ENCODE measurements at regions not wholly inside any gene's neighbourhood (a gene's known extent, or its start where the extent isn't known, plus 50 kb on each side); places are given as distances from the start of the nearest gene placed in this dataset.
"Not testable (repeated sequence)": the region's sequence is repeated elsewhere in the genome, so short reads cannot be mapped to it uniquely, and the experiment has no call there.

DNA sequence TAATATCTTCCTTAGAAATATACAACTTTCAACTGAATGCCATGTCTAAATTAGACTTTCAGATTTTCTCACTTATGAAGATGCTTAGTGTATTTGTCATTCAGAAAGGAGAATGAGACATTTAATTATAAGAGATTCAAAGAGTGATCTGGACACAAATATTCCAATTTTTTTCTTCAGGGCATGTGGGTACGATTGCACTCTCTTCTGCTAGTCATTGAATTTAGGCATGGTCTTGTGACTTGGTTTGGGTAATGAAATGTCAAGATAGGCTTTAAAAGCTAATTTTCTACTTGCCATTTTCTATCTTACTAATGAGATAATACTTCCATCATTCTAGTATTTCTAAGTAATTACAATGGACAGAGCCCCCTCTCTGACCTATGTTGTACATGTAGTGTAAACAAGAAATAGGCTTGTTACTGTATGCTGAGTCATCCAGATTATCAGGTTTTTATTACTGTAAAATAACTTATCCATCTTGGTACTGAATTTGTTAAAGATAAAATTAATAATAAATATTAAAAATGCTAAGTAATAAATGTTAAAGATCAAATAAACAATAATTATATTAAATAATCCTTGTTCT, 770.8 kb upstream of the BCHE start:
- intact Hi-C loops (cut with DNase I), result no loop called here
- no peak for DNase-seq

DNA sequence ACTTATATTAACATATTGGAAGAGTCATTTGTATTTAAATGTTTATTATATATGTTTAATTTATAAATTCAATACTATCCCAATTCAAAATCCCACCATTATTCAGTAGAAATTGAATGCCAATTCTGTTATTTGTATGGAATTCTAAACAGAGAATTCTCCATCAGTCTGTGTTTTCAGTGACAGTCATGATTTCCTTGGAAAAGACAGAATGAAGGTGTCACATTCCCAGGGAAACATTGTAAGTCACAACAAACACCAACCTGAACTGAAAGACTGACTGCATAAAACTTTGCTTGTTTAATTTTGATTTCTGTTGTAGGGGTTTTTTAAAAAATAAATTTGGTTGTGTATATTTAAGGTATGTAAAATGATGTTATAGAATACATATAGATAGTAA, 769.8 kb upstream of the BCHE start:
- no peak for DNase-seq
- intact Hi-C loops (cut with DNase I), result no loop called here

DNA sequence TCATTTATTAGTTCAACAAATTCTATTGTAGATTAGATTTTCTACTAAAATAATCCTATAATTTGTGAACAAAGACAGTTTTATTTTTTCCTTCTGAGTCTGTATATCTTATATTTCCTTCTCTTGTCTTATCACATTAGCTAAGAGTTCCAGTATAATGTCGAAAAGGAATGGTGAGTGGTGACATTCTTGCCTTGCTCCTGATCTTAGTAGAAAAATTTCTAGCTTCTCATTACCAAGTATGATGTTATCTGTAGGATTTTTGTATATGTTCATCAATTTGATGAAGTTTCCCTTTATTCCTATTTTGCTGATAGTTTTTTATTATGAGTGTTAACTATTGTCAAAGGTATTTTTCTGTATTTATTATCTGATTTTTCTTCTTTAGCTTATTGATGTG, 756.6 kb upstream of the BCHE start:
- intact Hi-C loops (cut with DNase I), result no loop called here

DNA sequence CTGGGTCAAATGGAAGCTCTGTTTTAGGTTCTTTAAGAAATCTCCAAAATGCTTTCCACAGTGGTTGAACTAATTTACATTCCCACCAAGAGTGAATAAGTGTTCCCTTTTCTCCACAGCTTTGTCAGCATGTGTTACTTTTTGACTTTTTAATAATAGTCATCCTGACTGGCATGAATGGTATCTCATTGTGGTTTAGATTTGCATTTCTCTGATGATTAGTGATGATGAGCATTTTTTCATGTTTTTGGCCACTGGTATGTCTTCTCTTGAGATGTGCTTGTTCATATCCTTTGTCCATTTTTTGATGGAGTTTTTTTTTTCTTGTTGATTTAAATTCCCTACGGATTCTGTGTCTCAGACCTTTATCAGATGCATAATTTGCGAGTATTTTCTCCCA, 745.0 kb upstream of the BCHE start:
- no peak for DNase-seq
- intact Hi-C loops (cut with DNase I), result no loop called here

More for the DNA sequence above, 756.6 kb upstream of the BCHE start:
- DNase-seq, result no peak

DNA sequence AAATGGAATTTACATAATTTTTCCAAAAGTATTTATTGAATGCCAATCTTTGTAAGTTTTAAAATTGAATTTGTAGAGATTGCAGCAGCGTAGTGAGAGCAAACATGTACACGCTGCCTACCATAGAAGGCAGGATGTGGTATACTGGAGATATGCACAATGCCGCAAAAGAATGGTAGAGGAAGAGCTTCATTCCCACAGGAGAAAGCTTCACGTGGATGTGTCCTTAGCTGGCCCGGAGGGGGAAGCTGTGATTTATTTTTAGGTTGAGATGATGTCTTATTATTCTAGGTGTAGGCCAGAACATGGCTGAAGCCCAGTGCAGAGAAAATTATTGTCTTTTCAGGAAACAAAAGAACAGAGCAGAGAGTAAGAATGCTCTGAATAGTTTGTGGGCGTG, 743.3 kb upstream of the BCHE start:
- intact Hi-C loops (cut with DNase I), result no loop called here
- DNase-seq, result no peak

DNA sequence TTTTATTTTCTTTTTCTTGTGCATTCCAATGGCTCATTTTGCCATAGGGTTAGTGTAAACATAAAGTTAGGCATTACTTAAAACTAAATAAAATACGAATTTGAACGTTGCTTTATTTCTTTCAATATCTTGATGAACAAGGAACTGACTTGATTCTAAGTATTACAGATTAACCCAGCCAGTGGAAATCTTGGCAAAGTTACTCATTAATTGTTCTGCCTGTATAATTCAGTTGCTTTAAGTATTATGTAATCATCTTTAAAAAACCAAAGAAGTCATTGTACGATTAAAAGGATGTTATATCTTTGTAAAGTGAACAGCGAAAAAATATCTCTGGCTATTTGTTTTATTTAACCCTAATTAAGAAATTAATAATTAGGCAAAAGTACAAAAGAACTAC, 737.9 kb upstream of the BCHE start:
- intact Hi-C loops (cut with DNase I), result no loop called here
- no peak for DNase-seq

DNA sequence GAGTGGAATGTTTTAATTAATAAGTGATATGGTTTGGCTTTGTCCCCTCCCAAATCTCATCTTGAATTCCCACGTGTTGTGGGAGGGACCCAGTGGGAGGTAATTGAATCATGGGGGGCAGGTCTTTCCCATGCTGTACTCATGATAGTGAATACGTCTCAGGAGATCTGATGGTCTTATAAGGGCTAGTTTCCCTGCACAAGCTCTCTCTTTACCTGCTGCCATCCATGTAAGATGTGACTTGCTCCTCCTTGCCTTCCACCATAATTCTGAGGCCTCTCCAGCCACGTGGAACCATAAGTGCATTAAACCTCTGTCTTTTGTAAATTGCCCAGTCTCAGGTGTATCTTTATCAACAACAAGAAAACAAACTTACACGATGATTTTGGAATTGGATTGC, 734.5 kb upstream of the BCHE start:
- intact Hi-C loops (cut with DNase I), result not testable (repeated sequence)

DNA sequence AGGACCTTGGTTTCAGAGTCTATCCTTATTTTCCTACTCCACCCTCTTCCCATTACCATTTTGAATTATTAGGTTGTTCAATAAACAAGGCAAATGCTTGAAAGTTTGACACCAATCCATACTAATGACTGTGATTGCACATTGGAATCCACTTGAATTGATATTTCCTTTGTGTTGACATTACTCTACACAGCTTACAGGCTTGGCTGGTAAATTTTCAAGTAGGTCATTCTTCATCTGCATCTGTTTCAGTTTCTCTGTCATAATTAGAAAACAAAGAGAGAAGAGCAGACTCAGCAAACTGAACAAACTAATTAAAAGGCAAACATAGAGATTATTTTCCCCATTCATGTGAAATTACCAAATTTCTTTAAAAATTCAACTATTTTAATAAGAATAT, 732.9 kb upstream of the BCHE start:
- DNase-seq, result no peak
- intact Hi-C loops (cut with DNase I), result no loop called here

More for the DNA sequence above, 734.5 kb upstream of the BCHE start:
- DNase-seq, result not testable (repeated sequence)

DNA sequence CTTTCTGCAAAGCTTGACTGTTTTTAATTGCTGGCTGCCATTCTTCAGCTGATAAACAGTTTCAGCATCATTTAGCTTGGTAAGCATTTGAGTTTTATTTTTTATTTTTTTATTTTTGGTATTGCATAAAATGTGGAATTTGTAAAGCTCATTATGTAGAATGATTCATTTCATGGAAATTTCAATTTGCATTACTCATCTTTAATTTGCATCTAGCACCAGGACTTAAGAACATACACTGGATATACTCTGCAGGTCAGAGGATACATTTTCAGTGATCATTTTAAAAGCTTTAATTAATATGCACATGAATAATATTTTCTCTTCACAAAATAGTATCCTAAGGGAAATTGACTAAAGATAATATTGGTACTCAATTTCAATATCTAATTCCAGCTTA, 732.4 kb upstream of the BCHE start:
- DNase-seq, result no peak
- intact Hi-C loops (cut with DNase I), result no loop called here

DNA sequence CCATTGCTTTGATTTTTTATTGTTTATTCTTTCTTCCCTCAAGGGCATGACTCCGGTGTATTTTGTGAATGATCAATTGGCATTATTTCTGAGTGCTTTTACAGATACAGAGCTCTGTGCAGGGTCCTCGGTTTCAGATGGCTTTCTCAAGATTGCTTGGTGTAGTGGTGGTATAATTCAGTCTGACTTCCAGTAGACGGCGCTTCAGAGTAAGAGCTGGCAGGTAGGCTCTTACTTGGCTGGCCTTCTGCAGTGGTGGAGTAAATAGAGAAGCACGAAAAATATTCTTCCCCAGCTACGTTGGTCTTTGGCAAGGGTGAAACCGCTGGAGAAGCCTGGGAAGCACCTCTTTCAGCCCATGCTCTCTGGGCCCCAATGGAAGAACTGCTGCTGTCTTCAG, 723.0 kb upstream of the BCHE start:
- intact Hi-C loops (cut with DNase I), result no loop called here
- DNase-seq, result no peak

DNA sequence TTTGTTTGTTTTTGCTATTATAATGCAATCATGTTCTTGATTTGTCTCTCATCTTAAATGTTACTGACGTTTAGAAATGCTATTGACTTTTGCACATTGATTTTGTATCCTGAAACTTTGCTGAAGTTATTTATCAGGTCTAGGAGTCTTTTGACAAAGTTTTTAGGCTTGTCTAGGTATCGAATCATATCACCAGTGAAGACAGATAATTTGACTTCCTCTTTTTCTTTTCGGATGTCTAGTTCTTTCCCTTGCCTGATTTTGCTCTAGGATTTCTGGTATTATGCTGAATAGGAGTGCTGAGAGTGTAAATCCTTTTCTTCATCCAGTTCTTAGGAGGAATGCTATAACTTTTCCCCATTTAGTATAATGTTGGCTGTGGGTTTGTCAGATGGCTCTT, 719.7 kb upstream of the BCHE start:
- intact Hi-C loops (cut with DNase I), result no loop called here
- DNase-seq, result no peak

DNA sequence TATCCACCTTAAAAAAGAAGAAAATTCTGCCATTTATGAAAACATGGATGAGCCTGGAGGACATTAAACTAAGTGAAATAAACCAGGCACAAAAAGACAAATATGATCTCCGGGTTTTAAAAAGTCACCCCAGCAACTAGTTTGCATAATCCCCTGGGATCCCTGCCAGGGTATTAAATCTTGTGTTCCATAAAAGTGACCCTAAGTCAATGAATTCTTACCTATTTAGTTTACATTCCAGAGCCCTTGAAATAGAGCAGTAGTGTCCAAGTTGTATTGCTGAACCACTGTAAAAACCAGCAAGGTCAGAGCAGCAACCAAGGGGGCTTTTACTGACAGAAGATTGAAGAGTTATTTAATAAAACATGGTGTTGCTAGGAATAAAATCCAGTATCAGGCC, 716.8 kb upstream of the BCHE start:
- intact Hi-C loops (cut with DNase I), result no loop called here
- DNase-seq, result no peak

DNA sequence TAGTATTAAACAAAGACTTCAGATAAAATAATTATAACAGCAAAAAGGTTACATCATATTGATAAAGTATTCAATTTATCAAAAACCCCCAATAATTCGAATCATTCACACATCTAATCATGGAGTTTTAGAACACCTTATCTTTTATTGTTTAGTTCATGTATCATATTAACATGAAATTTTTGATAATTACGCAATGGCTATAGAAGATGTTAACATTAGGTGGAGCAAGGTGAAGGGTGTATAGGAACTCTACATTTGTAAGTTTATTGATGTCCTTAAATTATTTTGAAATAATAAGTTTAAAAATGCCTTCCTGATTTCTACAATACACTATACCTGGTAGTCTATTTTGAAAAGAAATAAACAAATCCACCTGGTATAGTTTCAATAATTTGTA, 696.5 kb upstream of the BCHE start:
- intact Hi-C loops (cut with DNase I), result no loop called here
- DNase-seq, result no peak

DNA sequence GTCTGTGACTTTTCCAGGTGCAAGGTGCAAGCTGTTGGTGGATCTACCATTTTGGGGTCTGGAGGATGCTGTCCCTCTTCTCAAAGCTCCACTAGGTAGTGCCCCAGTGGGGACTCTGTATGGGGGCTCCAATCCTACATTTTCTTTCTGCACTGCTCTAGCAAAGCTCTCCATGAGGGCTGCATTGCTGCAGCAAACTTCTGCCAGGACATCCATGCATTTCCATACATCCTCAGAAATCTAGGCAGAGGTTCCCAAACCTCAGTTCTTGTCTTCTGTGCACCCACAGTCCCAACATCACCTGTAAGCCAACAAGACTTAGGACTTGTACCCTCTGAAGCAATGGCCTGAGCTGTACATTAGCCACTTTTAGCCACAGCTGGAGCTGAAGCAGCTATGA, 694.5 kb upstream of the BCHE start:
- intact Hi-C loops (cut with DNase I), result no loop called here
- DNase-seq, result no peak

DNA sequence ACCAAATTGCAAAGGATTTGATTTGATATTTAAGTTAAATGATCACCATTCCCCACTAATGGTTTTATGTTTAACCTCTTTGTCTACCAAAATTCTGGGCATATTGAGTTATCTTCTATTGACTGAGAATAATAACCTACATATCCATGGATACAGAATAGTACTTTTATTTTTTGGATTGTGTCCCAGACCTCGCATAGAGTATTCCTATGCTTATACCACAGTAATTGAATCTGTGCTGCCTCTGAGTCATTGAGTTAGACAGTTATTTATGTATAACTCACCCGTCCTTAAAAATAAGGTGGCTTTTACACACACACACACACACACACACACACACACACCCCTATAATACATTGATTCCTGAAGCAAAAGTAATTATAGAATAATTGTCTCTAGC, 690.1 kb upstream of the BCHE start:
- intact Hi-C loops (cut with DNase I), result no loop called here
- DNase-seq, result no peak

DNA sequence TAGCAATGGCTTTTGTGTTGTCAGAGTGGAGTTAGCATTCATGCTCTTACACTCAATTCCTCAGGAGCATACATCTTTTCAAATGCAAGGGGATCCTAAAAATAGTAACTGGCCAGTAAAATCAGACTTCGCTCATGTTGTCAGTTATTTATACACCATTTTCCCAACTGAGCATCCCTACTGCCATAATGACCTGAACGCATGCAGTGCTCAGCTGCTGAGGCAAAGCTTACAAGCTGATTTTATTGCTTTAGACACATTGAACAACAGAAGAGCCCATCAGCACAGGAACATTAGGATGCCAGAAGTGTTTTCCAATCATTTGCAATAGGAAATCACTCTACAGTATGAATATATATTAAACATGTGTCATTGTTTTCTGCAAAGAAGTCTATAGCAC, 689.7 kb upstream of the BCHE start:
- no peak for DNase-seq
- intact Hi-C loops (cut with DNase I), result no loop called here

DNA sequence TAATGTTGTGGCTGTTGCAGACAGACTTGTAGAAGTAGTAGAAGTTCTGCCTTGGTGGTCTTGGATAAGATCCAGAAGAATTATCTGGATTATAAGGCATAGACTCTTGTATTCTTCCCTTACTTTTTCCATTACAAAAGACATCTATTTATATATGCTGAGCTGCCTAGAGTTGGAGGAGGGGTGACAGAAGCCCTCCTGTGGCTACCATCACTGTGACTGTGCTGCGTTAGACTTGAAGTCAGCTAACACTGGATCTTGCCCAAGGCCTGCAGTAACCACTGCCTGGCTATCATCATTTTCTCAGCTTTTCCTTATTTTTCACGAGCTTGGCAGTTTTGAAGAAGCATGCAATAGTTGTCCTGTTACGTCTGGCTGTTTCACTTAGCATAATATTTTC, 684.8 kb upstream of the BCHE start:
- intact Hi-C loops (cut with DNase I), result no loop called here
- DNase-seq, result no peak

DNA sequence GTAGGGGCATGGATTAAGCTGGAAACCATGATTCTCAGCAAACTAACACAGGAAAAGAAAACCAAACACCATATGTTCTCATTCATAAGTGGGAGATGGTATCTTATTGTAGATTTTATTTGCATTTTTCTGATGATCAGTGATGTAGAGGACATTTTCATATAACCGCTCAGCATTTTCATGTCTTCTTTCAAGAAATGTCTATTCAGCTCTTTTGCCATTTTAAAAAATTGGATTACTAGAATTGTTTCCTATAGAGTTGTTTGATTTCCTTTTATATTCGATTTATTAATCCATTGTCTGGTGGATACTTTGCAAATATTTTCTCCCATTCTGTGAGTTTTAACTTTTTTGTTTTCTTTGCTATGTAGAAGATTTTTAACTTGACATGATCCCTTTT, 682.2 kb upstream of the BCHE start:
- intact Hi-C loops (cut with DNase I), result no loop called here
- no peak for DNase-seq

DNA sequence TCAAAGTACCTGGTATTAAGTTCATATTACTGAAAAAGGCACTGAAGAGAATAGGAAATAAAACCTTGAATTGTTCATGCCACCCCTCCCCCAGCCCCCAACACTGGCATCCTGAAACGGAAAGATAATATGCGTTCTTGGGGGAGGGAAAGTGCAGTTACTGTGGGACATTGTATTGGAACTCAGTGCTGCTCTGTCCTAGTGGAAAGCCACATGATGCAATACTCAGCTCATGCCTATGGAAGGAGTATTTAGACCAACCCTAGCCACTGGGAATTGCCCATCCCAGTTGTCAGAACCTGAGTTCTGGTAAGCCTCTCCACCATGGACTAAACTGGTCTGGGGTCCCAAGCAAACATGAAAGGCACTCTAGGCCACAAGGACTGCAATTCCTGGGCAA, 680.8 kb upstream of the BCHE start:
- intact Hi-C loops (cut with DNase I), result no loop called here
- no peak for DNase-seq

DNA sequence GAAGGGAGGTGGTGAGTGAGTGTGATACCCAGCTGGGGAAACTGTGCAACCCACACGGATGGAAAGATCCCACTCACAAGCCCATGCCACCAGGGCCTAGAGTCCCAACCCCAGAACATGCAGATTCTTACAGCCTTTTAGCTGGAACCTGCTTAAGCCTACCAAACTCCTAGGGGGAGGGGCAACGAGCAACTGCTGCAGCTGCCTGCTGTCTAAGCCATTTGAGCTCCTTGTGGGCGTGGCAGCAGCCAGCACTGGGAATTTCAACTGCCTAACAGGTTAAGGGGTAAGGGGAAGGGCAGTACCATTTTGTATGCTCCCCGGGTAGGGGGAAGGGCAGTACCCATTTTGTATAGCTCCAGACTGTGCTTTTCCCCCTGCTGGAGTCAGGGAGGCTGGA, 673.2 kb upstream of the BCHE start:
- intact Hi-C loops (cut with DNase I), result no loop called here
- DNase-seq, result no peak

DNA sequence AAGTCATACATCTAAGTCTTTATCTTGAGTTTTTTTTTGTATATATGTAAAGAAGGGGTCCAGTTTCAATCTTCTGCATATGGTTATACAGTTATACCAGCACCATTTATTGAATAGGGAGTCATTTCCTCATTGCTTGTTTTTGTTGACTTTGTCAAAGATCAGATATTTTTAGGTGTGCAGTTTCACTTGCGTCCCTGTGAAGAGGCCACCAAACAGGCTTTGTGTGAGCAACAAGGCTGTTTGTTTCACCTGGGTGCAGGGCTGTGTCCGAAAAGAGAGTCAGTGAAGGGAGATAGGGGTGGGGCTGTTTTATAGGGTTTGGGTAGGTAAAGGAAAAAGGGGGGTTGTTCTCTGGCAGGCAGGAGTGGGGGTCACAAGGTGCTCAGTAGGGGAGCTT, 663.2 kb upstream of the BCHE start:
- DNase-seq; intact Hi-C loops (cut with DNase I): not testable (repeated sequence)

DNA sequence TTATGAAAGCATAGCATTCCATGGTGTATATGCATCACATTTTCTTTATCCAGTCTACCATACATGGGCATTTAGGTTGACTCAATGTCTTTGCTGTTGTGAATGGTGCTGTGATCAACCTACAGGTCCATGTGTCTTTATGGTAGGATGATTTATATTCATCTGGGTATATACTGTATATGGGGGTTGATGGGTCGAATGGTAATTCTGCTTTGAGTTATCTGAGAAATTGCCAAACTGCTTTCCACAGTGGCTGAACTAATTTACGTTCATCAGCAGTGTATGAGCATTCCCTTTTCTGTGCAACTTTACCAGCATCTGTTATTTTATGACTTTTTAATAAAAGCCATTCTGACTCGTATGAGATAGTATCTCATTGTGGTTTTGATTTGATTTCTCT, 662.4 kb upstream of the BCHE start:
- intact Hi-C loops (cut with DNase I), result no loop called here
- DNase-seq, result no peak

Data from head of caudate nucleus (tissue), 42 donors.